GM18867 (cell line): ENCODE measurements at regions not wholly inside any gene's neighbourhood (a gene's known extent, or its start where the extent isn't known, plus 50 kb on each side); places are given as distances from the start of the nearest gene placed in this dataset.
"Not testable (repeated sequence)": the region's sequence is repeated elsewhere in the genome, so short reads cannot be mapped to it uniquely, and the experiment has no call there.

Experiments used
- ATAC-seq: cut with Tn5 transposase; IDR thresholded peaks from one replicate; pipeline ENCODE4 v1.9.1; 2021; ENCODE audit warnings: mild to moderate bottlenecking, moderate library complexity; ENCODE audit not compliant: unreplicated experiment

- ATAC-seq = not testable (repeated sequence)
Measured at GRCh38 chr2:87526258-87526657, 221.6 kb upstream of the PLGLB2 start.

- not testable (repeated sequence) for ATAC-seq
Measured at GRCh38 chr2:87531968-87532715, 215.7 kb upstream of the PLGLB2 start.

DNA sequence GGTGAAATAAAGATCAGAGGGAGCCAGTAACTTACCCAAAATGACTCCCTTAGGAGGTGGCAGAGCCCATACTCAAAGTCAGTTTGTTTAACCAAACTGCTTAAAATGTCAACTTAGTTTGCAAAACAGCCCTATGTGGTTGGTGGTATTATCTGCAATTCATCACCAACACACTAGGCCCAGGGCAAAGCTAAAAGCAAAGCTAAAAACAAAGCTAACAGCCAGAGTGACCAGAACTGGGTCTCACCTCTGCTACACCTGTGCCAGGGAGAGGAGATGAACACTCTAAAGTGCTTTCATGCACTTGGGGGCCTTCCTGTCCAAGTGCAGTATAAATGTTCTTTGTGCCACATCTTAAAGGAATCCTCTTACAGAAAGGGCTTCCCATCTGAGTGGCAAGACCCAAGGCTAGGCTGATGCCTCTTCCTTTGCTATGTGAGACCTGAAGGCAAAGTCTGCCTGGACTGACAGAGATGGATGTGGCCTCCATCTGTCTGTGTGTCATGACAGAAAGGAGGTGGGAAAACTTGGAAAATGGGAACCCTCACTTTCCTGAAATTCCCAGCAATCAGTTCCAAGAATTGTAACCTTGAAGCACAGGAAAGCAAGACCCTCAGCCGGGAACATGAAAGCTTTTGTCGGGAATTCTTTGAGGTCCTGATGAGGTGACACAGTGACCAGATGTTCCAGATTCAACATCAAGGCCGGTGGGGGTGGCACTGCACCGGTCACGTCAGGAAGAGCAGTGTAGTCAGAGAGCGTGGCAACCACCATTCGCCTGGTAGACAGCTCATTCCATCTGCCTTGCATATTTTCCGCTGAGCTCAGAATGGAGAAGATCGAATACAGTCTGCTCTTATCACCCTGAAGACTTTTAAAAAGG is 214.3 kb upstream of the PLGLB2 start:
- ATAC-seq = not testable (repeated sequence)

GRCh38 chr2:87534273-87534889 is 213.5 kb upstream of the PLGLB2 start:
- not testable (repeated sequence) for ATAC-seq

- not testable (repeated sequence) for ATAC-seq
Measured at GRCh38 chr2:87536427-87536826, 211.5 kb upstream of the PLGLB2 start.

DNA sequence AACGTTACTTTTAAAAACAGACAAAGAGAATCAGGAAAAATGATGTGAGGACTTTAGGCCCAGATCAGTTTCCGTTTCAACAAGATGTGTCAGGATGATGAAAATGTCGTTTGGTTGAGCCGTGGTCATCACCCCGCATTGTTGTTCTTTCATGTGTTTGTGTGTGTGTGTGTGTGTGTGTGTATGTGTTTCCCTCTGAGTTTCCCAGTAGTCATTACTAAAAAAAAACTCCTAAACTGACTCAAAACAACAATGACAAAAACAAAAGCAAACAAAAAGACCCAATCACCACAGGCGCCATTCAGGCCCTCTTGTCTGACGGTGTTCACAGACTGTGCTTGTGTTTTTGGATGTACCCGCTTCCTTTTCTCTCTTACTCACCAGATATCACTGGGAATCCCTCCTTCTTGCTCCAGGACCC is 210.6 kb upstream of the PLGLB2 start:
- not testable (repeated sequence) for ATAC-seq

GRCh38 chr2:87538268-87538667 is 209.6 kb upstream of the PLGLB2 start:
- ATAC-seq = not testable (repeated sequence)

DNA sequence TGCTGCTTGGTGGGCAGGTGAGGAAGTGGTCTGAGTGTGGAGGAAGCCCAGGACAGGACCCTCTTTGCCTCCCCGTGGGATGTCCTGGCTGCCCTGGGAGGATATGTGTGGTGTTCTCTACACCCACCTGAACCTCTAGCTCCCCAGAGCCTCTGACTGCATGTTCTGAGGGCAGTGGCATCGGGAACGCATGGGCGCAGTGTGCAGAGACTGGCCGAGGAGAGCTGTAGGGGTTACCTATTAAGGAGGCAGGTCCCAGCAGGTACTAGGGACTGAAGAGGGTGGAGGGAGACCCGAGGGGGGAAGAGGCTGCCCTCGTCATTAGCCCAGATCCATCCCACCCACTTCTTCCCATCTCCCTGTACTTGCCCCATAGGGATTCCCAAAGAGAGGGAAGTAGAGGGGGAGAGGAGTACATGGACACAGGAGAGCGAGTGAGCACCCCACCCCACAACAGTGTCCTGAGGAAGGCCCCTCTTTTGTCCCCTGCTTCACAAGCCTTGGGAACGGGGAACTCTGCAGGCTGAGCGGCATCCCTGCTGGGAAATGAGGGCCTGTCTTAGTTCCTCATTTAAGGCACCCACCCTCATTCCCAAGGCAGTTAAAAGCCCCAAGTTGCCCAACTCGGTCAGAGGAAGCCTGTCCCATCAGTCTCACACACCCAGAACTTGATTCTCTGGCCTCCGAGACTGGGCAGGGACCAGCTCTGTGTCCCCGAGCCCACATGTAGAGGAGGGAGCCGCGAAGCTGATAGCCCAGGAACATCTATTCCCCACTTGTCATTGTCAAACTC is 208.5 kb upstream of the PLGLB2 start:
- ATAC-seq = not testable (repeated sequence)

DNA sequence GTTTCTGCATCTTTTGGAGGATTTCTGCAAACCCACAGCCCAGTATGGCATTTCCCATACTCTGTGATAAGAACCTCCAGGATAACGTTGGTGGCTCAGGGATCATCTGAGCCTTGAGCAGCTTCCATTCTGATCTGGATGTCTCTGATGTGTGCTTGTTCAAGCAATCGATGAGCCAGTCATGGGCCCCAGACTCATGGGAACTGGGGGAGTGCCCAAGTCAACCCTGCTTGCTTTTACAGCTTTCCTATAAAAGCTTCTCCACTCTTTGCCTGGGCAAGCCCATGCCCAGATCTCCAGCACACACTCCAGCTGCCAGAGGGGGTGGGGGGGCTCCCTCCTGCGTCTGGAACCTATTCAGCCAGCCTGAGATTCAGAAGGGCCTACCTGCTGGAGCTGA is 207.6 kb upstream of the PLGLB2 start:
- ATAC-seq = not testable (repeated sequence)

DNA sequence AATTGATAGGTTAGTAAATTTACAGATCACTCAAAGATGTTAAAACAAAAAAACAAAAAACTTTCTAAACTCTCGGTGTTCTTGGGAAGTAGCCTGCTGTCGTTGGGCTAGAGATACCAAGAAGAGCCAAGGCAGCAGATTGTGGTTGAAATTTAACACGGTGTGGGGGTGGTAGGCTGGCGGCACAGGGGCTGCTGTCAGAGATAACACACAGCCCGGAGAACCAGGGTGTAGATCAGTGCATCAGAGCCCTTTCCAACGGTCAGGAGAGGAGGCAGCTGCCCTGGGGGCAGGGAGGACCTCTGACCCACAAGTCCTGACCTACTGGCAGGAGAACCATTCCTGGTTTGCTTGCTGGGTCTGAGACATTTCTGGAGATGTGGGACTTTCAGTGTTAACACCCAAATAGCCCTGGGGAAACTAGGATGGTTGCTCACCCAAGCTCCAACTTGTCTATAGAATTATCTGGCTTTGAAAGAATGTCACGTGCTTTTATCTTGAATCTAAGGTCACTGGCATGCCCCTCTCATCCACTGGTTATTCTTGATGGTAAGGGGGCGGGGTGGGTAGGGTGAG is 205.2 kb upstream of the PLGLB2 start:
- not testable (repeated sequence) for ATAC-seq

GRCh38 chr2:87543797-87544196 is 204.1 kb upstream of the PLGLB2 start:
- not testable (repeated sequence) for ATAC-seq

DNA sequence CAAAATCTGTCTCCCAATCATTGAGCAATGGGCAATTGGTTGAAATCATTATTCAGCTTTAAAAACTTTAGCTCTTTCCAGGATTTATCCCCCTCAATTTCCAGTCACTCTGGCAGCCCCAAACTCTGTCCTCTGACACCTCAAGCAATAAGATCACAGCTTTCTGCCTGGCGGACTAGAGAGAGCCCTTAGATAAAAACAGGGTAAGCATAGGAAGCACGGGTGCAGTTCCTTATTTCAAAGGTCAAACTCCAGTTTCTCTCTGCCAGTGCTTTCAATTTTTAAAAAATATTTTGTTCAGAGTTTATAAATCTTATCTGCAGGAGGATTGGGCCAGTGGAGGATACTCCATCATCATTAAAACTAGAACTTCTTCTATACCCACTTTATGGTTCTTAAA is 200.8 kb upstream of the PLGLB2 start:
- not testable (repeated sequence) for ATAC-seq

DNA sequence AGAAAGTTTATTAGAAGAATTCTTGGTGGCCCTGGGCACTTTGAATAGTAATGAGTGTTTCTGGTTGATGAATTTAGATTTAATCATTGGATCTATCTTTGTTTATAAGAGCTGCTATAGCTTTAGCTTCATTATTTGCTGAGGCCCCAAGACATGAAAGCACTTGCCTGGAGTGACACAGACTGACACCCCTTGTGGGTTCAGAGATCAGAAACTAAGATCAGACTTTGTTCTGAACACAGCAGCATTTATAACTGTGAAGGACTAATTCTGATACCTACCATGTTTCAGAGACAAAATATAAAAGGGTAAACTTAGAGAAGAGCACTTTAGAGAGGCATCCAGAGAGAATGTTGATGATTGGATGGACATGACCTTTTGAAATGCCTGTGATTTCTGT is 199.9 kb upstream of the PLGLB2 start:
- peak; percentile 56 for ATAC-seq

GRCh38 chr2:87548681-87549536 is 199.0 kb upstream of the PLGLB2 start:
- not testable (repeated sequence) for ATAC-seq

- ATAC-seq = not testable (repeated sequence)
Measured at GRCh38 chr2:87549561-87550202, 198.2 kb upstream of the PLGLB2 start.

- ATAC-seq = not testable (repeated sequence)
Measured at GRCh38 chr2:87554678-87555077, 193.2 kb upstream of the PLGLB2 start.

GRCh38 chr2:87555082-87555481 is 192.8 kb upstream of the PLGLB2 start:
- ATAC-seq = not testable (repeated sequence)

- not testable (repeated sequence) for ATAC-seq
Measured at GRCh38 chr2:87559001-87559400, 188.9 kb upstream of the PLGLB2 start.

DNA sequence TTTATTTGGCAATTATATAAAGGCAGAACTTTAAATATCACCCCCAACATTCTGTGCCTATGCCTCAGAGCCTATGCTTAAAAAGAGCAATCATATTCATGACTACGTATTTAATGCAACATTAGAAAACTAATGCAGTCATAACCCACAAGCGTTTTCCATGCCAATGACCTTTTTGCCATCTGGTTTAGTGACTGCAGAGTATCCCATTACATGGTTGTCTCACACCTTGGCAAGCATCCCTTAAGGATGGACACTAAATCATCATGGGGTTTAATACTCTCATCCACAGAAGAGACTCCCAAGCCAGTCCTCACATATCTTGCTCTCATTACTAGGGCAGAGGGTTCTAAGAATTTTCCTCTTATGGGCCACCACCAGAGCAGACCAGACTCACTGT is 188.2 kb upstream of the PLGLB2 start:
- ATAC-seq = not testable (repeated sequence)
